Liver (tissue), 7 donors: ENCODE measurements at regions not wholly inside any gene's neighbourhood (a gene's known extent, or its start where the extent isn't known, plus 50 kb on each side); places are given as distances from the start of the nearest gene placed in this dataset.

ENCODE experiments used
- DNase-seq: peaks from one replicate; pipeline ENCODE4 v3.0.0-alpha.2; 2017; ENCODE audit warnings: low spot score
- H3K27ac ChIP-seq, 2 donors: one replicate each; pipeline ENCODE4 v1.7.0; 2013; ENCODE audit warnings: inconsistent platforms in 2 of 2, low read length in 2 of 2, control low read depth in 1 of 2, low read depth in 1 of 2, mild to moderate bottlenecking in 1 of 2
- H3K27me3 ChIP-seq, 4 donors: one replicate each; pipeline versions ENCODE4 v1.6.1 to v1.7.0; 2013; ENCODE audit warnings: low read length in 3 of 4, inconsistent platforms in 1 of 4, mild to moderate bottlenecking in 1 of 4, moderate library complexity in 1 of 4; ENCODE audit not compliant: control insufficient read depth in 4 of 4, insufficient read depth in 4 of 4
- H3K36me3 ChIP-seq, 4 donors: one replicate each; pipeline versions ENCODE4 v1.6.1 to v1.7.0; 2013; ENCODE audit warnings: low read length in 3 of 4, mild to moderate bottlenecking in 3 of 4, low read depth in 1 of 4, moderate library complexity in 1 of 4; ENCODE audit not compliant: control insufficient read depth in 4 of 4, insufficient read depth in 3 of 4
- H3K4me1 ChIP-seq, 4 donors: one replicate each; pipeline versions ENCODE4 v1.6.1 to v1.7.0; 2013; ENCODE audit warnings: low read length in 3 of 4, mild to moderate bottlenecking in 3 of 4, moderate library complexity in 1 of 4; ENCODE audit not compliant: control insufficient read depth in 4 of 4, insufficient read depth in 4 of 4
- H3K4me3 ChIP-seq, 3 donors: one replicate each; pipeline versions ENCODE4 v1.6.1 to v1.7.0; 2013; ENCODE audit warnings: low read length in 3 of 3, control low read depth in 1 of 3, low read depth in 1 of 3, mild to moderate bottlenecking in 1 of 3
- H3K9ac ChIP-seq, 2 donors: one replicate each; pipeline ENCODE4 v1.7.0; 2013; ENCODE audit warnings: low read length in 2 of 2, mild to moderate bottlenecking in 2 of 2, moderate library complexity in 2 of 2, control low read depth in 1 of 2, low read depth in 1 of 2
- H3K9me3 ChIP-seq, 4 donors: one replicate each; pipeline versions ENCODE4 v1.6.1 to v1.7.0; 2013; ENCODE audit warnings: low read length in 3 of 4; ENCODE audit not compliant: control insufficient read depth in 4 of 4
- ATF3 ChIP-seq: IDR thresholded peaks from 2 replicates; pipeline ENCODE4 v1.6.1; 2016; ENCODE audit warnings: antibody characterized with exemption
- EGR1 ChIP-seq, 2 donors: IDR thresholded peaks; 2 replicates each; pipeline ENCODE4 v1.6.1; 2016 to 2018; ENCODE audit warnings: antibody characterized with exemption in 2 of 2, low read depth in 2 of 2
- FOXA1 ChIP-seq: IDR thresholded peaks from 2 replicates; pipeline ENCODE4 v1.6.1; 2016; ENCODE audit warnings: antibody characterized with exemption
- FOXA2 ChIP-seq: IDR thresholded peaks from 2 replicates; pipeline ENCODE4 v1.6.1; 2016; ENCODE audit warnings: antibody characterized with exemption
- GABPA ChIP-seq, 2 donors: IDR thresholded peaks in 1 of 2; conservative IDR thresholded peaks in 1 of 2; 2 replicates each; pipeline ENCODE4 v1.6.1; 2016; ENCODE audit warnings: antibody characterized with exemption in 2 of 2, mild to moderate bottlenecking in 1 of 2, moderate library complexity in 1 of 2
- HNF4A ChIP-seq, 2 donors: conservative IDR thresholded peaks; 2 replicates each; pipeline ENCODE4 v1.6.1; 2016; ENCODE audit warnings: antibody characterized with exemption in 2 of 2, mild to moderate bottlenecking in 2 of 2
- HNF4G ChIP-seq: IDR thresholded peaks from 2 replicates; pipeline ENCODE4 v1.6.1; 2016; ENCODE audit warnings: antibody characterized with exemption
- JUND ChIP-seq, 2 donors: IDR thresholded peaks; 2 replicates each; pipeline ENCODE4 v1.6.1; 2016; ENCODE audit warnings: antibody characterized with exemption in 2 of 2
- MAX ChIP-seq: IDR thresholded peaks from 2 replicates; pipeline ENCODE4 v1.6.1; 2016; ENCODE audit warnings: antibody characterized with exemption
- NR2F2 ChIP-seq: IDR thresholded peaks from 2 replicates; pipeline ENCODE4 v1.6.1; 2016; ENCODE audit warnings: antibody characterized with exemption
- RAD21 ChIP-seq, 2 donors: IDR thresholded peaks; 2 replicates each; pipeline ENCODE4 v1.6.1; 2016; ENCODE audit warnings: antibody characterized with exemption in 2 of 2, mild to moderate bottlenecking in 2 of 2
- RXRA ChIP-seq, 2 donors: IDR thresholded peaks; 2 replicates each; pipeline ENCODE4 v1.6.1; 2017 to 2018; ENCODE audit warnings: antibody characterized with exemption in 2 of 2, mild to moderate bottlenecking in 1 of 2
- SP1 ChIP-seq: IDR thresholded peaks from 2 replicates; pipeline ENCODE4 v1.6.1; 2018; ENCODE audit warnings: antibody characterized with exemption, mild to moderate bottlenecking
- TAF1 ChIP-seq: conservative IDR thresholded peaks from 2 replicates; pipeline ENCODE4 v1.6.1; 2016; ENCODE audit warnings: antibody characterized with exemption, mild to moderate bottlenecking
- YY1 ChIP-seq: IDR thresholded peaks from 2 replicates; pipeline ENCODE4 v1.6.1; 2016; ENCODE audit warnings: antibody characterized with exemption, mild to moderate bottlenecking
- ZBTB33 ChIP-seq: IDR thresholded peaks from 2 replicates; pipeline ENCODE4 v1.6.1; 2016; ENCODE audit warnings: antibody characterized with exemption
- WGBS: extraction: QIAGEN DNeasy Blood & Tissue Kit; methylation state at CpG from one replicate; pipeline ENCODE4 v1.1.7; 2013; 5-methylcytosine and 5-hydroxymethylcytosine counted together
- donor health status: healthy.
- donor health status: healthy.
- donor health status: healthy.
- donor health status: healthy.

- WGBS = 89% methylated on average over 3 of the region's 3 CpGs
- Histone ChIP-seq H3K9me3 (no peaks in the 10 kb centered on the region), H3K27me3 (no peaks in the 10 kb centered on the region), H3K27ac (no peak overlapping the region), H3K4me1 (no peaks in the 10 kb centered on the region), H3K4me3 (no peak overlapping the region), H3K9ac (no peak overlapping the region), H3K36me3 (no peaks in the 10 kb centered on the region)
- TF ChIP-seq SP1 = no peak
- no peak for DNase-seq
Measured at GRCh38 chr18:56238576-56238975, 399.8 kb downstream of the TXNL1 start.

- no peak overlapping the region for H3K4me3 ChIP-seq
- H3K9ac ChIP-seq = no peak overlapping the region
- no peak for DNase-seq
- 71% methylated on average over 8 of the region's 8 CpGs for WGBS
- H3K27ac ChIP-seq = no peak overlapping the region
- H3K4me1 ChIP-seq = no peaks in the 10 kb centered on the region
- H3K27me3 ChIP-seq = no peaks in the 10 kb centered on the region
- no peaks in the 10 kb centered on the region for H3K36me3 ChIP-seq
- peaks cover 0 to 3% (median 1%) of the 10 kb centered on the region in 4 donors for H3K9me3 ChIP-seq
- TF ChIP-seq SP1 = no peak
- TF ChIP-seq EGR1 (IDR thresholded peaks at IDR 0.05; ENCODE audit: low read depth in 2 of 2) = no peak
- no peak for TF ChIP-seq NR2F2
- no peak for TF ChIP-seq RXRA (IDR thresholded peaks at IDR 0.05)
- TF ChIP-seq YY1 = no peak
- TF ChIP-seq ZBTB33 = no peak
- no peak for TF ChIP-seq FOXA1
- TF ChIP-seq ATF3 = no peak
Measured at GRCh38 chr18:56235481-56236013, 402.8 kb downstream of the TXNL1 start.

- Histone ChIP-seq H3K4me3 (no peak overlapping the region), H3K4me1 (no peaks in the 10 kb centered on the region), H3K27ac (no peak overlapping the region), H3K9me3 (peaks cover 0 to 3% (median 1%) of the 10 kb centered on the region in 4 donors), H3K36me3 (no peaks in the 10 kb centered on the region), H3K9ac (no peak overlapping the region), H3K27me3 (no peaks in the 10 kb centered on the region)
- WGBS = 83% methylated on average over 6 of the region's 6 CpGs
- TF ChIP-seq TAF1 (no peak), RAD21 (IDR thresholded peaks at IDR 0.05) (no peak), ATF3 (no peak), MAX (no peak), HNF4A (conservative IDR thresholded peaks at IDR 0.05) (no peak), SP1 (no peak), NR2F2 (no peak), FOXA2 (no peak), JUND (IDR thresholded peaks at IDR 0.05) (no peak), HNF4G (no peak), GABPA (IDR thresholded peaks at IDR 0.05 in 1 of 2, conservative IDR thresholded peaks at IDR 0.05 in 1 of 2) (no peak), RXRA (IDR thresholded peaks at IDR 0.05) (no peak), EGR1 (IDR thresholded peaks at IDR 0.05; ENCODE audit: low read depth in 2 of 2) (no peak), FOXA1 (no peak)
- no peak for DNase-seq
Measured at GRCh38 chr18:56235071-56235470, 403.3 kb downstream of the TXNL1 start.
